H9 (cell line): ENCODE measurements at regions not wholly inside any gene's neighbourhood (a gene's known extent, or its start where the extent isn't known, plus 50 kb on each side); places are given as distances from the start of the nearest gene placed in this dataset.

Experiments
- DNase-seq: peaks from one replicate; pipeline ENCODE4 v3.0.0-alpha.2; 2017
- H2AFZ ChIP-seq: one replicate; pipeline ENCODE4 v1.6.1; 2013; ENCODE audit warnings: mild to moderate bottlenecking, low read length, control low read depth, moderate library complexity
- H2AK5ac ChIP-seq: 2 replicates; pipeline ENCODE4 v1.6.1; 2013; ENCODE audit warnings: low read length, control low read depth, mixed read lengths; ENCODE audit not compliant: insufficient read length
- H2BK120ac ChIP-seq: one replicate; pipeline ENCODE4 v1.6.1; 2013; ENCODE audit warnings: low read depth, mild to moderate bottlenecking, low read length, control low read depth, inconsistent platforms; ENCODE audit not compliant: poor library complexity, severe bottlenecking
- H2BK12ac ChIP-seq: 2 replicates; pipeline ENCODE4 v1.6.1; 2013; ENCODE audit warnings: low read length, control low read depth, mixed read lengths, low read depth; ENCODE audit not compliant: insufficient read length
- H2BK15ac ChIP-seq: 2 replicates; pipeline ENCODE4 v1.6.1; 2013; ENCODE audit warnings: low read depth, low read length, control low read depth
- H2BK20ac ChIP-seq: one replicate; pipeline ENCODE4 v1.6.1; 2013; ENCODE audit warnings: low read depth, mild to moderate bottlenecking, low read length, control low read depth, inconsistent platforms; ENCODE audit not compliant: poor library complexity, severe bottlenecking
- H2BK5ac ChIP-seq: 2 replicates; pipeline ENCODE4 v1.6.1; 2013; ENCODE audit warnings: low read length, control low read depth, mixed read lengths; ENCODE audit not compliant: insufficient read length
- H3K14ac ChIP-seq: 2 replicates; pipeline ENCODE4 v1.6.1; 2013; ENCODE audit warnings: low read length, control low read depth; ENCODE audit not compliant: insufficient read depth
- H3K18ac ChIP-seq: 2 replicates; pipeline ENCODE4 v1.6.1; 2013; ENCODE audit warnings: low read depth, mild to moderate bottlenecking, mixed read lengths, low read length, control low read depth; ENCODE audit not compliant: insufficient read length
- H3K23ac ChIP-seq: 2 replicates; pipeline ENCODE4 v1.6.1; 2013; ENCODE audit warnings: low read length, control low read depth, mixed read lengths, low read depth; ENCODE audit not compliant: insufficient read length
- H3K23me2 ChIP-seq: 2 replicates; pipeline ENCODE4 v1.6.1; 2013; ENCODE audit warnings: low read depth, mild to moderate bottlenecking, mixed read lengths, low read length, control low read depth; ENCODE audit not compliant: insufficient read length, poor library complexity, severe bottlenecking
- H3K27ac ChIP-seq: 2 replicates; pipeline ENCODE4 v1.5.1; 2013; ENCODE audit warnings: low read length, control low read depth, mixed read lengths, low read depth; ENCODE audit not compliant: insufficient read length
- H3K27me3 ChIP-seq: 2 replicates; pipeline ENCODE4 v1.6.1; 2013; ENCODE audit warnings: low read length, control low read depth, inconsistent platforms; ENCODE audit not compliant: insufficient read depth
- H3K4ac ChIP-seq: 2 replicates; pipeline ENCODE4 v1.6.1; 2013; ENCODE audit warnings: low read depth, mild to moderate bottlenecking, control low read depth, inconsistent platforms, low read length, moderate library complexity
- H3K4me1 ChIP-seq: 2 replicates; pipeline ENCODE4 v1.6.1; 2013; ENCODE audit warnings: low read length, control low read depth, inconsistent platforms; ENCODE audit not compliant: insufficient read depth
- H3K4me2 ChIP-seq: 2 replicates; pipeline ENCODE4 v1.6.1; 2013; ENCODE audit warnings: low read length, control low read depth, mixed read lengths; ENCODE audit not compliant: insufficient read length, insufficient read depth
- H3K56ac ChIP-seq: 2 replicates; pipeline ENCODE4 v1.6.1; 2013; ENCODE audit warnings: low read depth, mild to moderate bottlenecking, mixed read lengths, low read length, control low read depth; ENCODE audit not compliant: insufficient read length
- H3K79me1 ChIP-seq: 2 replicates; pipeline ENCODE4 v1.6.1; 2013; ENCODE audit warnings: low read depth, mild to moderate bottlenecking, moderate library complexity, low read length, control low read depth, inconsistent platforms; ENCODE audit not compliant: insufficient read depth, poor library complexity, severe bottlenecking
- H3K79me2 ChIP-seq: 2 replicates; pipeline ENCODE4 v1.6.1; 2013; ENCODE audit warnings: low read length, control low read depth, inconsistent platforms; ENCODE audit not compliant: insufficient read depth
- H3K9ac ChIP-seq: 2 replicates; pipeline ENCODE4 v1.6.1; 2013; ENCODE audit warnings: low read length, control low read depth, mixed read lengths; ENCODE audit not compliant: insufficient read length; ENCODE audit errors: extremely low read depth
- H3K9me3 ChIP-seq: one replicate; pipeline ENCODE4 v1.6.1; 2013; ENCODE audit warnings: low read depth, low read length, inconsistent platforms; ENCODE audit not compliant: control insufficient read depth
- H3T11ph ChIP-seq: one replicate; pipeline ENCODE4 v1.6.1; 2013; ENCODE audit warnings: mild to moderate bottlenecking, low read length, control low read depth, inconsistent platforms
- H4K20me1 ChIP-seq: one replicate; pipeline ENCODE4 v1.6.1; 2013; ENCODE audit not compliant: control insufficient read depth, insufficient read length, insufficient read depth
- H4K5ac ChIP-seq: 2 replicates; pipeline ENCODE4 v1.6.1; 2013; ENCODE audit warnings: low read depth, mild to moderate bottlenecking, mixed read lengths, low read length, control low read depth; ENCODE audit not compliant: insufficient read length
- H4K8ac ChIP-seq: replicated peaks from 2 replicates; pipeline ENCODE4 v1.6.1; 2013; ENCODE audit warnings: low read length, control low read depth, mixed read lengths, low read depth; ENCODE audit not compliant: insufficient read length
- H4K91ac ChIP-seq: 2 replicates; pipeline ENCODE4 v1.6.1; 2013; ENCODE audit warnings: low read depth, mild to moderate bottlenecking, moderate library complexity, mixed read lengths, low read length, control low read depth; ENCODE audit not compliant: insufficient read length
- H3K27ac Mint-ChIP-seq, 3 experiments: 2 replicates in 2 of 3; 3 replicates in 1 of 3; pipeline ENCODE4 v1.8.0; 2020 to 2021; ENCODE audit warnings: mixed read lengths in 3 of 3, mild to moderate bottlenecking in 1 of 3, moderate library complexity in 1 of 3
- H3K27me3 Mint-ChIP-seq: 2 replicates; pipeline ENCODE4 v1.8.0; 2021; ENCODE audit warnings: low read depth, mild to moderate bottlenecking, moderate library complexity, mixed read lengths
- H3K36me3 Mint-ChIP-seq, 3 experiments: 2 replicates in 2 of 3; 3 replicates in 1 of 3; pipeline ENCODE4 v1.8.0; 2020 to 2021; ENCODE audit warnings: low read depth in 3 of 3, mixed read lengths in 3 of 3; ENCODE audit not compliant: insufficient read depth in 1 of 3
- H3K4me1 Mint-ChIP-seq, 2 experiments: 2 replicates each; pipeline ENCODE4 v1.8.0; 2020; ENCODE audit warnings: mixed read lengths in 2 of 2
- H3K4me3 Mint-ChIP-seq, 2 experiments: 2 replicates in 1 of 2; 3 replicates in 1 of 2; pipeline ENCODE4 v1.8.0; 2020 to 2021; ENCODE audit warnings: mild to moderate bottlenecking in 2 of 2, mixed read lengths in 2 of 2, moderate library complexity in 1 of 2
- H3K9me3 Mint-ChIP-seq, 2 experiments: 2 replicates in 1 of 2; 3 replicates in 1 of 2; pipeline ENCODE4 v1.8.0; 2020; ENCODE audit warnings: mild to moderate bottlenecking in 2 of 2, mixed read lengths in 2 of 2, moderate library complexity in 1 of 2
- WGBS: extraction: QIAGEN DNeasy Blood & Tissue Kit; methylation state at CpG from one replicate; pipeline ENCODE4 v1.1.7; 2013; ENCODE audit warnings: missing lambda C conversion rate, low lambda C conversion rate, mixed read lengths; ENCODE audit not compliant: insufficient read length; ENCODE audit errors: extremely low coverage; 5-methylcytosine and 5-hydroxymethylcytosine counted together
- TF ChIP-seq, protein P1 (sequence below): fragments of 200-600 bp; sonication (generic); conservative IDR thresholded peaks from 3 replicates; pipeline ENCODE4 v1.8.0; 2021; ENCODE audit warnings: antibody characterized with exemption, mild to moderate bottlenecking

DNA sequence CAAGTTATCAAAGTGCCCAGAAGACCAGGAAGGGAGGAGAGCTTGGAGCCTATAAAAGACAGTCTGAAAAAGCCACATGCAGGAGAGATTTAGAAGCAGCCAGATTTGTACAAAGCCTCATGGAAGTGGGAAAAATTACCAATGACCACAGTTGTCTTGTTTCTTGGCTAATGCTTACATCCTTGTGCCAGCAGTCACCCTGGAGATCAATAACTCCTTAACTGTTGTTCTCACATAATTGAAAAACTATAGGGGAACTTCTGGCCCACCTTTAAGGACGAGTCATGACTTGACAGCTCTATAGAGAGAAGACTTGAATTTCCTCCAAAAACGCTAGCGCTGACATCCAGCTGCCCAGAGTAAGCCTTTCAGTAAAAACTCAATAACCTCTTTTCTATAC lies 313.1 kb downstream of the GALC start:
- Mint-ChIP-seq H3K9me3 (peaks cover 7% of the 10 kb centered on the region in 2 experiments), H3K27me3 (peaks cover 5% of the 10 kb centered on the region; the same call in 1 of the 2 replicates), H3K27ac (no peak overlapping the region), H3K4me3 (no peak overlapping the region), H3K4me1 (no peaks in the 10 kb centered on the region), H3K36me3 (peaks cover 0 to 5% (median 3%) of the 10 kb centered on the region in 3 experiments; a peak in 2 of 7 replicates)
- Histone ChIP-seq H2BK5ac (no peak overlapping the region), H3K56ac (no peak overlapping the region), H3K79me1 (no peaks in the 10 kb centered on the region), H2AK5ac (no peak overlapping the region), H4K8ac (no peak overlapping the region), H3T11ph (no peak overlapping the region), H3K18ac (no peak overlapping the region), H3K27me3 (no peaks in the 10 kb centered on the region), H3K27ac (no peak overlapping the region), H2BK15ac (no peak overlapping the region), H3K9me3 (no peaks in the 10 kb centered on the region), H3K79me2 (no peaks in the 10 kb centered on the region), H4K5ac (no peak overlapping the region), H3K4ac (no peak overlapping the region), H3K23me2 (no peaks in the 10 kb centered on the region), H2BK20ac (no peak overlapping the region), H3K14ac (no peak overlapping the region), H3K4me2 (no peak overlapping the region), H2AFZ (no peak overlapping the region), H4K91ac (no peak overlapping the region), H2BK120ac (no peak overlapping the region), H3K23ac (no peak overlapping the region), H2BK12ac (no peak overlapping the region), H4K20me1 (no peaks in the 10 kb centered on the region), H3K4me1 (no peaks in the 10 kb centered on the region), H3K9ac (no peak overlapping the region)
- WGBS, result no CpG with 5 or more reads among the region's 3 CpGs
- DNase-seq, result no peak
- TF ChIP-seq, protein P1, sequence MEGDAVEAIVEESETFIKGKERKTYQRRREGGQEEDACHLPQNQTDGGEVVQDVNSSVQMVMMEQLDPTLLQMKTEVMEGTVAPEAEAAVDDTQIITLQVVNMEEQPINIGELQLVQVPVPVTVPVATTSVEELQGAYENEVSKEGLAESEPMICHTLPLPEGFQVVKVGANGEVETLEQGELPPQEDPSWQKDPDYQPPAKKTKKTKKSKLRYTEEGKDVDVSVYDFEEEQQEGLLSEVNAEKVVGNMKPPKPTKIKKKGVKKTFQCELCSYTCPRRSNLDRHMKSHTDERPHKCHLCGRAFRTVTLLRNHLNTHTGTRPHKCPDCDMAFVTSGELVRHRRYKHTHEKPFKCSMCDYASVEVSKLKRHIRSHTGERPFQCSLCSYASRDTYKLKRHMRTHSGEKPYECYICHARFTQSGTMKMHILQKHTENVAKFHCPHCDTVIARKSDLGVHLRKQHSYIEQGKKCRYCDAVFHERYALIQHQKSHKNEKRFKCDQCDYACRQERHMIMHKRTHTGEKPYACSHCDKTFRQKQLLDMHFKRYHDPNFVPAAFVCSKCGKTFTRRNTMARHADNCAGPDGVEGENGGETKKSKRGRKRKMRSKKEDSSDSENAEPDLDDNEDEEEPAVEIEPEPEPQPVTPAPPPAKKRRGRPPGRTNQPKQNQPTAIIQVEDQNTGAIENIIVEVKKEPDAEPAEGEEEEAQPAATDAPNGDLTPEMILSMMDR, result no peak
